Neural crest cell (in vitro differentiated cells): ENCODE measurements at regions not wholly inside any gene's neighbourhood (a gene's known extent, or its start where the extent isn't known, plus 50 kb on each side); places are given as distances from the start of the nearest gene placed in this dataset.

ENCODE experiments used
- DNase-seq: peaks from one replicate; pipeline ENCODE4 v3.0.0; 2021; ENCODE audit warnings: low read depth, mixed read lengths, low spot score
- H3K27ac Mint-ChIP-seq: one replicate; pipeline ENCODE4 v1.8.0; 2021; ENCODE audit warnings: mild to moderate bottlenecking, mixed read lengths; ENCODE audit not compliant: unreplicated experiment
- H3K27me3 Mint-ChIP-seq: 2 replicates; pipeline ENCODE4 v1.8.0; 2021; ENCODE audit warnings: low read depth, mild to moderate bottlenecking, mixed read lengths
- H3K36me3 Mint-ChIP-seq: 2 replicates; pipeline ENCODE4 v1.8.0; 2021; ENCODE audit warnings: low read depth, mild to moderate bottlenecking, mixed read lengths
- H3K4me1 Mint-ChIP-seq: 2 replicates; pipeline ENCODE4 v1.8.0; 2021; ENCODE audit warnings: mixed read lengths
- H3K4me3 Mint-ChIP-seq: one replicate; pipeline ENCODE4 v1.8.0; 2021; ENCODE audit warnings: mild to moderate bottlenecking, mixed read lengths
- H3K9me3 Mint-ChIP-seq: 2 replicates; pipeline ENCODE4 v1.8.0; 2021; ENCODE audit warnings: mixed read lengths
- TF ChIP-seq, protein P1 (sequence below): fragments of 200-600 bp; sonication (generic); conservative IDR thresholded peaks from 2 replicates; pipeline ENCODE4 v1.5.0; 2021; ENCODE audit warnings: antibody characterized with exemption, mild to moderate bottlenecking

- H3K4me1 Mint-ChIP-seq = peaks cover 6% of the 10 kb centered on the region
- no peaks in the 10 kb centered on the region for H3K27me3 Mint-ChIP-seq
- no peak overlapping the region for H3K27ac Mint-ChIP-seq
- no peaks in the 10 kb centered on the region for H3K36me3 Mint-ChIP-seq
- TF ChIP-seq, protein P1, sequence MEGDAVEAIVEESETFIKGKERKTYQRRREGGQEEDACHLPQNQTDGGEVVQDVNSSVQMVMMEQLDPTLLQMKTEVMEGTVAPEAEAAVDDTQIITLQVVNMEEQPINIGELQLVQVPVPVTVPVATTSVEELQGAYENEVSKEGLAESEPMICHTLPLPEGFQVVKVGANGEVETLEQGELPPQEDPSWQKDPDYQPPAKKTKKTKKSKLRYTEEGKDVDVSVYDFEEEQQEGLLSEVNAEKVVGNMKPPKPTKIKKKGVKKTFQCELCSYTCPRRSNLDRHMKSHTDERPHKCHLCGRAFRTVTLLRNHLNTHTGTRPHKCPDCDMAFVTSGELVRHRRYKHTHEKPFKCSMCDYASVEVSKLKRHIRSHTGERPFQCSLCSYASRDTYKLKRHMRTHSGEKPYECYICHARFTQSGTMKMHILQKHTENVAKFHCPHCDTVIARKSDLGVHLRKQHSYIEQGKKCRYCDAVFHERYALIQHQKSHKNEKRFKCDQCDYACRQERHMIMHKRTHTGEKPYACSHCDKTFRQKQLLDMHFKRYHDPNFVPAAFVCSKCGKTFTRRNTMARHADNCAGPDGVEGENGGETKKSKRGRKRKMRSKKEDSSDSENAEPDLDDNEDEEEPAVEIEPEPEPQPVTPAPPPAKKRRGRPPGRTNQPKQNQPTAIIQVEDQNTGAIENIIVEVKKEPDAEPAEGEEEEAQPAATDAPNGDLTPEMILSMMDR = no peak
- no peak overlapping the region for H3K4me3 Mint-ChIP-seq
- DNase-seq = no peak
- H3K9me3 Mint-ChIP-seq = peaks cover 2% of the 10 kb centered on the region
These were observed 73.4 kb upstream of the PPM1J start for GRCh38 chr1:112788561-112788960.

DNA sequence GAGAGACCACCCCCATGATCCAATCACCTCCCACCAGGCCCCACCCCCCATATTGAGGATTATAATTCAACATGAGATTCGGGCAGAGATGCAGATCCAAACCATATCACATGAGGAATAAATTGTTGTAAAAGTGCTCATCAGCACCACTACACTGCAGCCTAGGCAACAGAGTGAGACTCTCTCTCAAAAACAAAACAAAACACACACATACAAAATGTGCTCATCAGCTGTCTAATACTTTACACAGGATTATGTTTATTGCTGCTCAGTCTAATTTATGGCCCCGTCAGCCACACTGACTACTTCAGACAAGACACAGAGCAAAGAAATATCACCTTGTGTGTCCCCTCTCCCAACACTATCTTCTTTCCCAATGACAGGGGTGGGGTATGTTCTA, 72.9 kb upstream of the PPM1J start:
- Mint-ChIP-seq H3K27ac (no peak overlapping the region), H3K36me3 (no peaks in the 10 kb centered on the region), H3K4me3 (no peak overlapping the region), H3K4me1 (peaks cover 6% of the 10 kb centered on the region), H3K9me3 (peaks cover 5% of the 10 kb centered on the region), H3K27me3 (no peaks in the 10 kb centered on the region)
- DNase-seq = no peak
- TF ChIP-seq, protein P1 = no peak

DNA sequence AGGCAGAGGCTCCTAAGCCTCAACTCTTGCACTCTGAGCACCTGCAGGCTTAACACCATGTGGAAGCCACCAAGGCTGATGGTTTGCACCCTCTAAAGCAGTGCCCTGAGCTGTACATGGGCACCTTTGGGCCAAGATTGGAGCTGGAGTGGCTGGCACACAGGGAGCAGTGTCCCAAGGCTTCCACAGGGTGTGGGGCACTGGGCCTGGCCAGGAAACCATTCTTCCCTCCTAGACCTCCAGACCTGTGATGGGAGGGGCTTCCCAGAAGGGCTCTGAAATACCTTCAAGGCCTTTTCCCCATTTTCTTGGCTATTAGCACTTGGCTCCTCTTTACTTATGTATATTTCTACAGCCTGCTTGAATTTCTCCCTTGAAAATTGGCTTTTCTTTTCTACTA, 67.9 kb upstream of the PPM1J start:
- no peak overlapping the region for H3K4me3 Mint-ChIP-seq
- no peaks in the 10 kb centered on the region for H3K36me3 Mint-ChIP-seq
- TF ChIP-seq, protein P1 = no peak
- H3K4me1 Mint-ChIP-seq = peaks cover 3% of the 10 kb centered on the region
- H3K27ac Mint-ChIP-seq = no peak overlapping the region
- H3K9me3 Mint-ChIP-seq = peaks cover 14% of the 10 kb centered on the region
- H3K27me3 Mint-ChIP-seq = peaks cover 2% of the 10 kb centered on the region
- DNase-seq = no peak

DNA sequence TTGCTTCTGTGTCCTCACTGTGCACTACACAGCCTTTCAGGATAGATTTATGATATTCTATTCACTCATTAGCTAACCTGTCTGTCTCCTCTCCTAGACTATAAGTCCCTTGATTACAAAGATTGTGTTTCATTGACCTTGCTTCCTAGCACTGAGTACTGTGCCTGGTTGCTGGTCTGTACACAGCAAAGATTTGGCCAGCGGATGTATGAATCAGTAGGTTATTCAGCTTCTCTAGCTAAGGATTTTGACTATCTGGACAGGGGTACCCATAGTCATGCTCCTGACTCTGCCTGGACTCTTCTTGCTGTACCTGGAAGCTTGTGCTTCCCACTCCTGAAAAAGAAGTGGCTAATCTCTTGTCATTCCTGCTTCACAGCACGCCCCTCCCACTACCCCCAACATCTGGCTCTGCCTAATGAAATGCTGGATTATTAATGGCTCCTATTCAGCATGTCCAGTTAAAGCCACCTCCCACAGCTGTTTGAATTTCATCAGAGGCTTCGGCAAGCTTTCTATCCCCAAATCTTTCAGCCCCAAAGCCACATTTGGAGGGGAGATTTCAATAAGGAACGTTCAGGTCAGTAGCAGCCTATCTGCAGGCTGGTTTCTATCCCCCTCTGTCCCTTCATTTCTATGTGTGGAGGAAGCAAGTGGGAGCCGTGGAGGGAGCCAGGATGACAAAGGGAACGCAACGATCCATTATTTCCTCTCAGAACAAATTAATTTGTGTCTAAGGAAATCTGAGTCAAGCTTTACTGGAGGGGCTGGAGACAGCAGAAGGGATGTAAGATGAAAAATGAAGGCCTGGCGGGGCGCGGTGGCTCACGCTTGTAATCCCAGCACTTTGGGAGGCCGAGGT, 64.8 kb upstream of the PPM1J start:
- TF ChIP-seq, protein P1 = no peak
- Mint-ChIP-seq H3K9me3 (peaks cover 14% of the 10 kb centered on the region), H3K27me3 (peaks cover 3% of the 10 kb centered on the region), H3K4me1 (peaks cover 3% of the 10 kb centered on the region), H3K36me3 (no peaks in the 10 kb centered on the region), H3K4me3 (no peak overlapping the region), H3K27ac (no peak overlapping the region)
- DNase-seq = no peak

GRCh38 chr1:112778137-112778536, 63.0 kb upstream of the PPM1J start:
- H3K4me3 Mint-ChIP-seq = no peak overlapping the region
- H3K36me3 Mint-ChIP-seq = no peaks in the 10 kb centered on the region
- TF ChIP-seq, protein P1 = no peak
- no peak for DNase-seq
- H3K27ac Mint-ChIP-seq = peak overlapping the region; percentile 40
- peaks cover 3% of the 10 kb centered on the region for H3K4me1 Mint-ChIP-seq
- H3K27me3 Mint-ChIP-seq = peaks cover 3% of the 10 kb centered on the region
- peaks cover 9% of the 10 kb centered on the region for H3K9me3 Mint-ChIP-seq
